Activated CD4-positive, alpha-beta T cell treated with anti-CD3 and anti-CD28 coated beads for 36 hours (primary cell): ENCODE measurements at regions not wholly inside any gene's neighbourhood (a gene's known extent, or its start where the extent isn't known, plus 50 kb on each side); places are given as distances from the start of the nearest gene placed in this dataset.

Experiments used
- ATAC-seq: fragments of 200-7000 bp; cut with Tn5 transposase; one replicate; pipeline ENCODE4 v1.10.0; 2021; ENCODE audit warnings: mild to moderate bottlenecking, moderate library complexity
- CTCF ChIA-PET: fragments of 350-600 bp; sonication (Branson Sonifier 250); formaldehyde crosslinking; loops from one replicate; lab custom pipeline; 2021; ENCODE audit warnings: antibody characterized with exemption; lab: Charles Lee
- POLR2A ChIA-PET: fragments of 350-600 bp; sonication (Branson Sonifier 250); formaldehyde crosslinking; loops from one replicate; lab custom pipeline; 2021; ENCODE audit warnings: antibody characterized with exemption, inconsistent platforms; lab: Charles Lee
- DNase-seq: peaks from one replicate; pipeline ENCODE4 v3.0.0-alpha.2; 2020
- H3K27ac Mint-ChIP-seq: one replicate; pipeline ENCODE4 v1.8.0; 2021; ENCODE audit warnings: mixed read lengths
- H3K27me3 Mint-ChIP-seq: one replicate; pipeline ENCODE4 v1.8.0; 2021; ENCODE audit warnings: mixed read lengths
- H3K36me3 Mint-ChIP-seq: one replicate; pipeline ENCODE4 v1.8.0; 2021; ENCODE audit warnings: low read depth, mixed read lengths
- H3K4me1 Mint-ChIP-seq: one replicate; pipeline ENCODE4 v1.8.0; 2021; ENCODE audit warnings: mixed read lengths
- H3K4me3 Mint-ChIP-seq: one replicate; pipeline ENCODE4 v1.8.0; 2021; ENCODE audit warnings: mild to moderate bottlenecking, moderate library complexity, mixed read lengths
- H3K9me3 Mint-ChIP-seq: one replicate; pipeline ENCODE4 v1.8.0; 2021; ENCODE audit warnings: low read depth, mixed read lengths
- intact Hi-C, 2 experiments: fragments of 100-400 bp; cut with DNase I in 1 of 2; cut with micrococcal nuclease in 1 of 2; formaldehyde crosslinking; loops; one replicate each; pipeline versions ENCODE4 v1.14.2 to v1.15.1; 2022 to 2024; cut with DNase I, micrococcal nuclease

GRCh38 chr20:4095639-4096038, 53.0 kb upstream of the SMOX start:
- intact Hi-C loops, result no loop called here
- Mint-ChIP-seq H3K27me3 (peaks cover 6% of the 10 kb centered on the region), H3K27ac (no peak overlapping the region), H3K9me3 (peaks cover 3% of the 10 kb centered on the region), H3K4me1 (peaks cover 3% of the 10 kb centered on the region), H3K36me3 (no peaks in the 10 kb centered on the region), H3K4me3 (no peak overlapping the region)
- DNase-seq (no peak), ATAC-seq (no peak)
- CTCF ChIA-PET, result interaction anchor here (0.8 to 1.5 kb wide), 3 partner anchors 13 to 88 kb away, joined by 3 to 4 read pairs (median 3); no protein-coding TSS in a partner anchor
- POLR2A ChIA-PET, result no interaction called here

DNA sequence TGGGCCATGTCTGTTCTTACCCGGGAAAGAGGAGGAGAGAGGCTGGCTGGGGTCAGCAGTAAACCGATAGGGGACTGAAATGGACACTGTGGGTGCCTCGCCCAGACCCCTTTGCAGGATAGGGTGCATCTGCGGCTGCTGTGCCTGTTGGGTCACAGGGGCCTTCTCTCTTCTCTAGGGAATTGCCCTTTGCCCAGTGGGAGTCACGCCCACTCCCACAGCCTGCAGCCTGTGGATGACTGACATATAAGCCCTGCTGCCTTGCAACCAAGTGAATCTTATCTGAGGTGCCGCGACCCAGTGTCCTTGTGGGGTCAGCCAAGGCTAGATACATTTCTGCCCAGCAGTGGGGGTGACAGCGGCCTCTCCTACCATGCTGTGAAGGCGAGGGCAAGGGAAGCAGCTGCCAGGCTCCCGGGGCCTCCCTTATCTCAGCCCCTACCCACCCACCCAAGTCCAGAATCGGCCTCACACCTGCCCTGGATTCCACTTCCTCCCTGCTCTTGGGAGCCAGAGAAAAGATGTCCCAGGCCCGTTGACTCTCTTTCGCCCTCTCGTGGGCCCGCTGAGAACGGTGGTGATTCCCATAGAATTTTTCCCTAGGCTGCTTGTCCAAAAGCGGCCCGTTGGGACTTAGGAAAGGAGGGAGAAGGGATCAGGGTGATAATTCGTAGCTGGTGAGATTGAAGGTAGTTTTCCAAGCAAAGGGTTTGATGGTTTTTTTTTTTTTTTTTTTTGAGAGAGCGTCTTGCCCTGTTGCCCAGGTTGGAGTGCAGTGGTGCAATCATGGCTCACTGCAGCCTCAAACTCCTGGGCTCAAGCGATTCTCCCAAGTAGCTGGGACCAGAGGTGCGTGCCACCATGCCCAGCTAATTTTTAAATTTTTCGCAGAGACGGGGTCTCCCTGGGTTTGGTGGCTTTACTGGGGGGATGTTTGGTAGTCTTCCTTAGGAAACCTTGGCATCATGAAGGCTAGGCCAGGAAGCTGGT, 56.8 kb upstream of the SMOX start:
- no peaks in the 10 kb centered on the region for H3K36me3 Mint-ChIP-seq
- H3K27ac Mint-ChIP-seq, result no peak overlapping the region
- H3K27me3 Mint-ChIP-seq, result peaks cover 8% of the 10 kb centered on the region
- peak; percentile 70 for ATAC-seq
- no peak overlapping the region for H3K4me3 Mint-ChIP-seq
- peaks cover 3% of the 10 kb centered on the region for H3K9me3 Mint-ChIP-seq
- peaks cover 3% of the 10 kb centered on the region for H3K4me1 Mint-ChIP-seq
- peak; percentile 67 for DNase-seq
- CTCF ChIA-PET, result interaction anchor here (0.6 to 1.9 kb wide), 12 partner anchors 9 to 217 kb away, joined by 3 to 10 read pairs (median 4); no protein-coding TSS in a partner anchor
- POLR2A ChIA-PET, result no interaction called here
- intact Hi-C loops, result no loop called here

DNA sequence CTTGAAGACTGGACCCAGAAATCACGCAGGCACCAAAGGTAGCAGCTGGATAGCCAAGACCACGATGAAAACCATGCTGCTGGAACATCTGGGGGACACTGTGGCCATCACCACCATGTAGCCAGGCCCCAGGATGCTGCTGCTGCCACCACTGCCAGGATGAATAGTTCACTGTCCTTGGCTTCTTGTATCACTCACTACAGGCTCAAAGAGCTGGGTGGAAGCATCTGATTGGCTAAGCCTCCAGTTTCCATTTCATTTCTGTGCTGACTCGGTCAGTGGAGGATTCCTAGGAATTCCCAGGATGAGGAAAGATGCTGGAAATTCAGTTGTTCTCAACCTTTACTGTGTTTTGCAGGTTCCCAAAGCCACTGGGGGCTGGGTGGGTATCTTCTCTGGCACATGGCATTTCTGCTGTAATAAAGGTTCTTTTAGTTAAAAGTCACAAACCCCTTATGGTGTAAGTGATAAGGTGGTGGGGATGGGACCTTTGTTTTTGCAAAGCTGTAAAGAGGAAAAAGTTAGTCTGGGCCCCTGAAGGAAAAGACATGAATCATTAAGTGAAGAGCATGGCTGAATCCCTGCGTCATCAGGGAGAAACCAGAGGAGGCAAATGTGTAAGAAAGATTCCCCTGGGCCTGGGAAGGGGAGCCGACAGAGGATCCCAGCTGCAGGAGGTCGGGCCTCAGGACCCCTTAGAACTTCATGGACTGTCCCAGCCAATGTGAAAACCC, 57.7 kb upstream of the SMOX start:
- Mint-ChIP-seq H3K36me3 (no peaks in the 10 kb centered on the region), H3K4me1 (peaks cover 3% of the 10 kb centered on the region), H3K9me3 (peaks cover 3% of the 10 kb centered on the region), H3K4me3 (no peak overlapping the region), H3K27me3 (peaks cover 8% of the 10 kb centered on the region), H3K27ac (no peak overlapping the region)
- ChIA-PET POLR2A (no interaction called here), CTCF (interaction anchor here (0.5 to 1.9 kb wide), 5 partner anchors 11 to 405 kb away, joined by 3 to 5 read pairs (median 5); no protein-coding TSS in a partner anchor)
- DNase-seq (no peak), ATAC-seq (peak; percentile 44)
- intact Hi-C loops, result no loop called here

GRCh38 chr20:4089756-4090487, 58.7 kb upstream of the SMOX start:
- ChIA-PET CTCF (interaction anchor here (1.1 to 1.9 kb wide), 2 partner anchors 15 to 83 kb away, joined by 4 to 5 read pairs; no protein-coding TSS in a partner anchor), POLR2A (no interaction called here)
- no peak overlapping the region for H3K27ac Mint-ChIP-seq
- ATAC-seq (no peak), DNase-seq (no peak)
- peaks cover 9% of the 10 kb centered on the region for H3K4me1 Mint-ChIP-seq
- H3K36me3 Mint-ChIP-seq, result no peaks in the 10 kb centered on the region
- H3K27me3 Mint-ChIP-seq, result peaks cover 8% of the 10 kb centered on the region
- no peaks in the 10 kb centered on the region for H3K9me3 Mint-ChIP-seq
- intact Hi-C loops, result loop anchor here in 1 of 2 experiments (5.0 to 10.0 kb wide), 3 partner anchors 198 to 413 kb away; partner anchors contain the start of gene CDC25B
- no peak overlapping the region for H3K4me3 Mint-ChIP-seq

GRCh38 chr20:4088766-4089165, 59.9 kb upstream of the SMOX start:
- Mint-ChIP-seq H3K4me1 (peaks cover 16% of the 10 kb centered on the region), H3K4me3 (no peak overlapping the region), H3K9me3 (no peaks in the 10 kb centered on the region), H3K27ac (no peak overlapping the region), H3K36me3 (no peaks in the 10 kb centered on the region), H3K27me3 (peaks cover 7% of the 10 kb centered on the region)
- intact Hi-C loops, result loop anchor here in 1 of 2 experiments (5.0 to 10.0 kb wide), 3 partner anchors 196 to 411 kb away; partner anchors contain the start of gene CDC25B
- ATAC-seq (no peak), DNase-seq (no peak)
- ChIA-PET POLR2A (no interaction called here), CTCF (no interaction called here)

DNA sequence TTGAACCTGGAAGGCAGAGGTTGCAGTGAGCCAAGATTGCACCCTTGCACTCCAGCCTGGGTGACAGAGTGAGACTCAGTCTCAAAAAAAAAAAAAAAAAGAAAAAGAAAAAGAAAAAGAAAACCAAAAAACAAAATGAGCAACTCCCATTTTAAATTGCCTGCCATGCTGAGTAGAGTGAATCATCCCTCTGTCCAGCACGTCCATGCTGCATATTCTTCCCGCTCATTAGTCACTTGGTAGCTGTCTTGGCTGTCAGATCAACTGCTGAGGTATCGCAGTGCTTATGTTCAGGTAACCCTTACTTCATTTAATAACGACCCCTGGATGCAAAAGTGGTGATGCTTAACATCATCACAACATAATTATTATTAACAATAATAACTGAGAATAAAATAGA, 60.7 kb upstream of the SMOX start:
- ChIA-PET CTCF (interaction anchor here (1.1 kb wide), 1 partner anchor 17 kb away, joined by 4 read pairs; no protein-coding TSS in a partner anchor), POLR2A (interaction anchor here (0.8 kb wide), 1 partner anchor 93 kb away, joined by 5 read pairs; no protein-coding TSS in a partner anchor)
- Mint-ChIP-seq H3K27ac (no peak overlapping the region), H3K4me1 (peaks cover 21% of the 10 kb centered on the region), H3K9me3 (no peaks in the 10 kb centered on the region), H3K27me3 (peaks cover 7% of the 10 kb centered on the region), H3K36me3 (no peaks in the 10 kb centered on the region), H3K4me3 (no peak overlapping the region)
- no peak for DNase-seq
- ATAC-seq, result no peak
- intact Hi-C loops, result loop anchor here in 1 of 2 experiments (5.0 to 10.0 kb wide), 3 partner anchors 196 to 411 kb away; partner anchors contain the start of gene CDC25B

GRCh38 chr20:4086771-4087687, 61.6 kb upstream of the SMOX start:
- no peak for ATAC-seq
- ChIA-PET POLR2A (no interaction called here), CTCF (interaction anchor here (1.0 to 2.8 kb wide), 5 partner anchors 14 to 80 kb away, joined by 3 to 16 read pairs (median 8); no protein-coding TSS in a partner anchor)
- peaks cover 7% of the 10 kb centered on the region for H3K27me3 Mint-ChIP-seq
- H3K27ac Mint-ChIP-seq, result no peak overlapping the region
- no peak overlapping the region for H3K4me3 Mint-ChIP-seq
- intact Hi-C loops, result loop anchor here in 1 of 2 experiments (5.0 to 10.0 kb wide), 3 partner anchors 195 to 410 kb away; partner anchors contain the start of gene CDC25B
- no peak for DNase-seq
- H3K4me1 Mint-ChIP-seq, result peaks cover 29% of the 10 kb centered on the region
- peaks cover 2% of the 10 kb centered on the region for H3K9me3 Mint-ChIP-seq
- H3K36me3 Mint-ChIP-seq, result peaks cover 1% of the 10 kb centered on the region

DNA sequence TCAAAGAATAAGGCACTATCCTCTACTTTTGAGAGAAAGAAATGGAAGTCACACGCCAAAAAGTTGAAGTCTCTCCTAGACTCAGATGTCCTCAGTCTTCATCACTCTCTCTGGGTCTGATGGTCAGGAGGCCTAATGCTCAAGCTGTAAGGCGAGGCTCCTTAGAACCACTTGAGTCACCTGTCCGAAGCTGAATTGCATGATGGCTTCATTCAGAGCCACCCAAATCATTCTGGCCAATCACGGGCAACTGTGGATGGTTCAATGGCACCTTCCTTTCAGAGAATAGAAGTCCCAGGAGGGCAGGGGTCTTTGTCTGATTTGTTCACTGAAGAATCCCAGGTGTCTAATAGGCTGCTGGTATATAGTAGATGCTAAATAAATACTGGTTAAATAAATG, 63.9 kb upstream of the SMOX start:
- ATAC-seq, result no peak
- H3K36me3 Mint-ChIP-seq, result peaks cover 6% of the 10 kb centered on the region
- ChIA-PET POLR2A (interaction anchor here (1.1 kb wide), 1 partner anchor 95 kb away, joined by 3 read pairs; no protein-coding TSS in a partner anchor), CTCF (interaction anchor here (0.6 to 3.9 kb wide), 35 partner anchors 8 to 408 kb away, joined by 3 to 16 read pairs (median 4); no protein-coding TSS in a partner anchor)
- H3K4me1 Mint-ChIP-seq, result peaks cover 33% of the 10 kb centered on the region
- H3K27ac Mint-ChIP-seq, result peak overlapping the region; percentile 19
- DNase-seq, result no peak
- intact Hi-C loops, result loop anchor here (1.0 to 10.0 kb wide), 9 partner anchors 70 to 408 kb away; partner anchors contain the start of genes ADISSP (in 1 of the 2), CDC25B (in 1 of the 2), CENPB (in 1 of the 2) and PANK2 (in 1 of the 2)
- H3K27me3 Mint-ChIP-seq, result peaks cover 7% of the 10 kb centered on the region
- H3K9me3 Mint-ChIP-seq, result peaks cover 6% of the 10 kb centered on the region
- H3K4me3 Mint-ChIP-seq, result no peak overlapping the region

DNA sequence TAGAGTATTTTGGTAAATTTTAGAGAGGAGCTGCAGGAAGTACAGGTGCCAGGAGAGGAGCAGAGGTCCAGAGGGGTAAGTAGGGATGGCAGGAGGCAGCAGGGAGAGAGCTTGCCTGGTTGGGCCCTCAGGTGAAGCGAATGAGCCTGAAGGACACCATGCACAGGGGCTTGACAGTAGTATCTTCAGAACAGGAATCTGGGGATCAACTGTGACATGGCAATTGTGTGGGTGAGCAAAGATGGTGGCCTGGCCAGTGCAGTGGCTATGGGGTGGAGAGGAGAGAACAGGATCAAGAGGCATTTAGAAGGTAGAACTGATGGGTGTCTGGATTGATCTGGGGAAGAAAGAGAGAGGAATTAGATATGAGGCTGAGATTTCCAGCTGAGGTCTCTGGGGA, 64.5 kb upstream of the SMOX start:
- intact Hi-C loops, result loop anchor here (5.0 to 10.0 kb wide), 2 partner anchors 177 to 289 kb away; partner anchors contain the start of gene CDC25B (in 1 of the 2)
- CTCF ChIA-PET, result interaction anchor here (0.6 to 3.9 kb wide), 18 partner anchors 12 to 407 kb away, joined by 3 to 16 read pairs (median 4); no protein-coding TSS in a partner anchor
- Mint-ChIP-seq H3K27ac (peak overlapping the region; percentile 44), H3K36me3 (peaks cover 6% of the 10 kb centered on the region), H3K9me3 (peaks cover 6% of the 10 kb centered on the region), H3K27me3 (peaks cover 7% of the 10 kb centered on the region), H3K4me3 (no peak overlapping the region), H3K4me1 (peaks cover 33% of the 10 kb centered on the region)
- ATAC-seq (no peak), DNase-seq (no peak)
- POLR2A ChIA-PET, result no interaction called here
